Mucosa of gallbladder (tissue), 1 donor: ENCODE measurements at regions not wholly inside any gene's neighbourhood (a gene's known extent, or its start where the extent isn't known, plus 50 kb on each side); places are given as distances from the start of the nearest gene placed in this dataset.

Experiments used
- DNase-seq: peaks from one replicate; pipeline ENCODE4 v3.0.0-alpha.2; 2020; ENCODE audit warnings: low spot score
- donor health status: DM: no; HTN: no; CAD: no.

- peak; percentile 66 for DNase-seq
Observed at GRCh38 chr17:72063262-72063661, 57.6 kb upstream of the SOX9 start.

GRCh38 chr17:72063756-72064450 is 56.9 kb upstream of the SOX9 start:
- no peak for DNase-seq

GRCh38 chr17:72064606-72065193 is 56.1 kb upstream of the SOX9 start:
- DNase-seq: no peak

- no peak for DNase-seq
Observed at GRCh38 chr17:72065556-72065955, 55.3 kb upstream of the SOX9 start.

- DNase-seq: no peak
Observed at GRCh38 chr17:72068643-72069042, 52.2 kb upstream of the SOX9 start.

- no peak for DNase-seq
Observed at GRCh38 chr17:72069586-72070202, 51.1 kb upstream of the SOX9 start.
